ENCODE measurements at regions not wholly inside any gene's neighbourhood (a gene's known extent, or its start where the extent isn't known, plus 50 kb on each side); places are given as distances from the start of the nearest gene placed in this dataset.

DNA sequence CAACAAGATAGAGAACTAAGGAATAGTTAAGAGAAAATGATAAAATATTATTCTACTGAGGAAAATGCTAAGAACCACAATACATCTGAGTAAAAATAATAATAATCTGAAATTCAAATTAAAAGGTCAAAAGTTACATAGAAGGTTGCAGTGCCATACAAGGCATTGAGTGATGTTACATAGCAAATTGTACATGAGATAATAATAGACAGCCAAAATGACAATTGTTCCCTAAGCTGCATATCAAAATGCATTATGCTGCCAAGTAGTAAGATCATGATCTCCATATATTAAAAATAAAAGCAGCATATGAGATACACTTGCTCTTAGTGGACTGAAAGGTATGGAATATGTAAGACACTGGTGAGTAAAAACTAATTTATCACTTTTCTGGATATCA is 547.7 kb downstream of the KCNT2 start:
- H3K4me1 Mint-ChIP-seq, result no peaks in the 10 kb centered on the region
- ATAC-seq (ENCODE audit: low read depth) (no peak), DNase-seq (no peak)
- TF ChIP-seq, protein P1, sequence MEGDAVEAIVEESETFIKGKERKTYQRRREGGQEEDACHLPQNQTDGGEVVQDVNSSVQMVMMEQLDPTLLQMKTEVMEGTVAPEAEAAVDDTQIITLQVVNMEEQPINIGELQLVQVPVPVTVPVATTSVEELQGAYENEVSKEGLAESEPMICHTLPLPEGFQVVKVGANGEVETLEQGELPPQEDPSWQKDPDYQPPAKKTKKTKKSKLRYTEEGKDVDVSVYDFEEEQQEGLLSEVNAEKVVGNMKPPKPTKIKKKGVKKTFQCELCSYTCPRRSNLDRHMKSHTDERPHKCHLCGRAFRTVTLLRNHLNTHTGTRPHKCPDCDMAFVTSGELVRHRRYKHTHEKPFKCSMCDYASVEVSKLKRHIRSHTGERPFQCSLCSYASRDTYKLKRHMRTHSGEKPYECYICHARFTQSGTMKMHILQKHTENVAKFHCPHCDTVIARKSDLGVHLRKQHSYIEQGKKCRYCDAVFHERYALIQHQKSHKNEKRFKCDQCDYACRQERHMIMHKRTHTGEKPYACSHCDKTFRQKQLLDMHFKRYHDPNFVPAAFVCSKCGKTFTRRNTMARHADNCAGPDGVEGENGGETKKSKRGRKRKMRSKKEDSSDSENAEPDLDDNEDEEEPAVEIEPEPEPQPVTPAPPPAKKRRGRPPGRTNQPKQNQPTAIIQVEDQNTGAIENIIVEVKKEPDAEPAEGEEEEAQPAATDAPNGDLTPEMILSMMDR (IDR thresholded peaks at IDR 0.05), result no peak
- no peaks in the 10 kb centered on the region for H3K36me3 Mint-ChIP-seq (ENCODE audit: low read depth)
- ChIA-PET CTCF (no interaction called here), POLR2A (no interaction called here)
- intact Hi-C loops (cut with micrococcal nuclease), result no loop called here
- H3K4me3 Mint-ChIP-seq, result no peak overlapping the region
- H3K9me3 Mint-ChIP-seq, result peaks cover 5% of the 10 kb centered on the region
- no peaks in the 10 kb centered on the region for H3K27me3 Mint-ChIP-seq
- H3K27ac Mint-ChIP-seq, result no peak overlapping the region

- intact Hi-C loops (cut with micrococcal nuclease), result no loop called here
- CTCF ChIA-PET, result no interaction called here
- peaks cover 5% of the 10 kb centered on the region for H3K9me3 Mint-ChIP-seq
Observed at GRCh38 chr1:196059210-196059609, 549.0 kb downstream of the KCNT2 start.

DNA sequence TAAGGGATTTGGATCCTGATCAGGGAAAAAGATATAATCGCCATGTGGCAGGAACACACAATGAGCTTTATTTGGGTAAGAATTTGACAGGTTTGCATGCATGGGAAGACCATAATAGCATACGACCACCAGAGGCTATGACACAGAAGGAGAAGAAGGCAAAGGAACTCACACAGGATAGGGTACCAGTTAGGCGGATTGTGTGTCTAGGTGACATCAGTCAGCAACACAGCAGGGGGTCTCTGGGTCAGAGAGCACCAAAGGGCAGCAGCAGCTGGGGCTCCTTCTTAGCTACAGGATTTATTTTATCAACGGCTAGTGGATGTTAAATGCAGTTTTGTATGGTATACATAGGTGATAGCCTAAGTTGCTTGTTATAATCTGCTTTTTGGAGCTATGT is 551.3 kb downstream of the KCNT2 start:
- no peak overlapping the region for H3K4me3 Mint-ChIP-seq
- intact Hi-C loops (cut with micrococcal nuclease), result no loop called here
- H3K9me3 Mint-ChIP-seq, result peaks cover 5% of the 10 kb centered on the region
- ChIA-PET POLR2A (no interaction called here), CTCF (no interaction called here)
- ATAC-seq (ENCODE audit: low read depth) (no peak), DNase-seq (no peak)
- H3K36me3 Mint-ChIP-seq (ENCODE audit: low read depth), result no peaks in the 10 kb centered on the region
- TF ChIP-seq, protein P1 (IDR thresholded peaks at IDR 0.05), result no peak
- H3K4me1 Mint-ChIP-seq, result no peaks in the 10 kb centered on the region
- no peak overlapping the region for H3K27ac Mint-ChIP-seq
- no peaks in the 10 kb centered on the region for H3K27me3 Mint-ChIP-seq

More at GRCh38 chr1:196059210-196059609, 549.0 kb downstream of the KCNT2 start:
- Mint-ChIP-seq H3K4me1 (no peaks in the 10 kb centered on the region), H3K4me3 (no peak overlapping the region), H3K36me3 (ENCODE audit: low read depth) (no peaks in the 10 kb centered on the region), H3K27ac (no peak overlapping the region), H3K27me3 (no peaks in the 10 kb centered on the region)
- TF ChIP-seq, protein P1 (IDR thresholded peaks at IDR 0.05), result no peak
- DNase-seq, result no peak
- no peak for ATAC-seq (ENCODE audit: low read depth)
- POLR2A ChIA-PET, result no interaction called here

- ChIA-PET CTCF (no interaction called here), POLR2A (no interaction called here)
- intact Hi-C loops (cut with micrococcal nuclease), result no loop called here
- peaks cover 1% of the 10 kb centered on the region for H3K9me3 Mint-ChIP-seq
- DNase-seq (no peak), ATAC-seq (ENCODE audit: low read depth) (no peak)
- H3K4me1 Mint-ChIP-seq, result no peaks in the 10 kb centered on the region
- TF ChIP-seq, protein P1 (IDR thresholded peaks at IDR 0.05), result no peak
- H3K27ac Mint-ChIP-seq, result no peak overlapping the region
- H3K36me3 Mint-ChIP-seq (ENCODE audit: low read depth), result no peaks in the 10 kb centered on the region
- no peak overlapping the region for H3K4me3 Mint-ChIP-seq
- H3K27me3 Mint-ChIP-seq, result no peaks in the 10 kb centered on the region
Observed at GRCh38 chr1:196049407-196049806, 558.8 kb downstream of the KCNT2 start.

DNA sequence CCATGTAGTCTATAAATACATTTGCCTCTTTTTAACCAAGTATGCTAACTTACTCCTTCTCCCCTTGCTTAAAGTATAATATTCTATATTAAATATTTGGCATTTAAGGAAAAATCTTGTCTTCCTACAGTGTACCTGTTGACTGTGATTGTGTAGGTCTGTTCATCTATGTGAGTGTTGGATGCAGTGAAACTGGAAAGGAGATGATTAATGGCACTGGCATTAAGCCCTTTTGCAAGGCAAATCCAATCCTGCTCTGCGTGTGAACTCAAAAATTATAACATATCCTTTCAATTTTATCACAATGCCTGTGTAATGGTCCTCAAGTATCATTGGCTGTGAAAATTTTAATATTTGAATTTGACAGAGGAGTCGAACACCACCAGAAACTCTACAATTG is 565.0 kb downstream of the KCNT2 start:
- peaks cover 11% of the 10 kb centered on the region for H3K9me3 Mint-ChIP-seq
- no peak overlapping the region for H3K27ac Mint-ChIP-seq
- DNase-seq (no peak), ATAC-seq (ENCODE audit: low read depth) (no peak)
- TF ChIP-seq, protein P1 (IDR thresholded peaks at IDR 0.05), result no peak
- intact Hi-C loops (cut with micrococcal nuclease), result no loop called here
- CTCF ChIA-PET, result no interaction called here
- no peaks in the 10 kb centered on the region for H3K4me1 Mint-ChIP-seq
- no peaks in the 10 kb centered on the region for H3K36me3 Mint-ChIP-seq (ENCODE audit: low read depth)
- POLR2A ChIA-PET, result no interaction called here
- H3K4me3 Mint-ChIP-seq, result no peak overlapping the region
- no peaks in the 10 kb centered on the region for H3K27me3 Mint-ChIP-seq
